ENCODE measurements at regions not wholly inside any gene's neighbourhood (a gene's known extent, or its start where the extent isn't known, plus 50 kb on each side); places are given as distances from the start of the nearest gene placed in this dataset.

GRCh38 chr7:126378642-126379041, 874.1 kb downstream of the GRM8 start:
- DNase-seq: no peak

- no peak for DNase-seq
Measured at GRCh38 chr7:126370038-126370668, 882.6 kb downstream of the GRM8 start.

- DNase-seq: peak; percentile 13 to 15
Measured at GRCh38 chr7:126362746-126363145, 890.0 kb downstream of the GRM8 start.

- DNase-seq: no peak
Measured at GRCh38 chr7:126361183-126361582, 891.6 kb downstream of the GRM8 start.

GRCh38 chr7:126339813-126340212, 912.9 kb downstream of the GRM8 start:
- no peak for DNase-seq

- DNase-seq: no peak
Measured at GRCh38 chr7:126305671-126306070, 947.1 kb downstream of the GRM8 start.

- no peak for DNase-seq
Measured at GRCh38 chr7:126303926-126304325, 948.8 kb downstream of the GRM8 start.

- DNase-seq: no peak
Measured at GRCh38 chr7:126302639-126303038, 950.1 kb downstream of the GRM8 start.

GRCh38 chr7:126286317-126286716, 966.4 kb downstream of the GRM8 start:
- DNase-seq: no peak

- DNase-seq: no peak
Measured at GRCh38 chr7:126236261-126236660, 1016.5 kb downstream of the GRM8 start.

GRCh38 chr7:126228356-126229061, 1024.2 kb downstream of the GRM8 start:
- DNase-seq: no peak

- DNase-seq: no peak
Measured at GRCh38 chr7:126227643-126228042, 1025.1 kb downstream of the GRM8 start.

GRCh38 chr7:126227055-126227454, 1025.7 kb downstream of the GRM8 start:
- no peak for DNase-seq

GRCh38 chr7:126223729-126224128, 1029.0 kb downstream of the GRM8 start:
- DNase-seq: no peak

- DNase-seq: no peak
Measured at GRCh38 chr7:126222782-126223181, 1030.0 kb downstream of the GRM8 start.

GRCh38 chr7:126215785-126216184, 1037.0 kb downstream of the GRM8 start:
- DNase-seq: no peak

- DNase-seq: no peak
Measured at GRCh38 chr7:126213876-126214275, 1038.9 kb downstream of the GRM8 start.

GRCh38 chr7:126211875-126212274, 1040.9 kb downstream of the GRM8 start:
- DNase-seq: no peak

GRCh38 chr7:126210707-126211106, 1042.0 kb downstream of the GRM8 start:
- DNase-seq: no peak

- no peak for DNase-seq
Measured at GRCh38 chr7:126203185-126203584, 1049.6 kb downstream of the GRM8 start.

GRCh38 chr7:126202177-126202576, 1050.6 kb downstream of the GRM8 start:
- DNase-seq: no peak

- DNase-seq: no peak
Measured at GRCh38 chr7:126185959-126186580, 1066.7 kb downstream of the GRM8 start.

GRCh38 chr7:126179916-126180315, 1072.8 kb downstream of the GRM8 start:
- no peak for DNase-seq

GRCh38 chr7:126178865-126179264, 1073.9 kb downstream of the GRM8 start:
- no peak for DNase-seq

Measured in NCI-H1930 (cell line).